ENCODE measurements at regions not wholly inside any gene's neighbourhood (a gene's known extent, or its start where the extent isn't known, plus 50 kb on each side); places are given as distances from the start of the nearest gene placed in this dataset.

- no peak overlapping the region for H3K27ac ChIP-seq (ENCODE audit: low read length)
- peaks cover 2% of the 10 kb centered on the region for H3K9me3 ChIP-seq (replicated peaks; ENCODE audit: control insufficient read depth, low read depth, low read length)
- H3K4me3 ChIP-seq (ENCODE audit: low read length): no peak overlapping the region
- no peak for DNase-seq
- peaks cover 6% of the 10 kb centered on the region for H3K27me3 ChIP-seq (ENCODE audit: control insufficient read depth, insufficient read depth, low read length)
- 69% methylated on average over 22 of the region's 32 CpGs for WGBS (ENCODE audit: insufficient coverage)
- no peaks in the 10 kb centered on the region for H3K36me3 ChIP-seq (ENCODE audit: control insufficient read depth, insufficient read depth, low read length)
- H3K4me1 ChIP-seq (ENCODE audit: control insufficient read depth, insufficient read depth, low read length): no peaks in the 10 kb centered on the region
Measured at GRCh38 chr14:104510794-104511611, 68.6 kb upstream of the C14orf180 start.

- peaks cover 6% of the 10 kb centered on the region for H3K27me3 ChIP-seq (ENCODE audit: control insufficient read depth, insufficient read depth, low read length)
- peaks cover 9% of the 10 kb centered on the region for H3K9me3 ChIP-seq (replicated peaks; ENCODE audit: control insufficient read depth, low read depth, low read length)
- H3K36me3 ChIP-seq (ENCODE audit: control insufficient read depth, insufficient read depth, low read length): no peaks in the 10 kb centered on the region
- WGBS (ENCODE audit: insufficient coverage): 84% methylated on average over 8 of the region's 10 CpGs
- H3K27ac ChIP-seq (ENCODE audit: low read length): no peak overlapping the region
- H3K4me3 ChIP-seq (ENCODE audit: low read length): no peak overlapping the region
- DNase-seq: no peak
- no peaks in the 10 kb centered on the region for H3K4me1 ChIP-seq (ENCODE audit: control insufficient read depth, insufficient read depth, low read length)
Measured at GRCh38 chr14:104512061-104512460, 67.5 kb upstream of the C14orf180 start.

DNA sequence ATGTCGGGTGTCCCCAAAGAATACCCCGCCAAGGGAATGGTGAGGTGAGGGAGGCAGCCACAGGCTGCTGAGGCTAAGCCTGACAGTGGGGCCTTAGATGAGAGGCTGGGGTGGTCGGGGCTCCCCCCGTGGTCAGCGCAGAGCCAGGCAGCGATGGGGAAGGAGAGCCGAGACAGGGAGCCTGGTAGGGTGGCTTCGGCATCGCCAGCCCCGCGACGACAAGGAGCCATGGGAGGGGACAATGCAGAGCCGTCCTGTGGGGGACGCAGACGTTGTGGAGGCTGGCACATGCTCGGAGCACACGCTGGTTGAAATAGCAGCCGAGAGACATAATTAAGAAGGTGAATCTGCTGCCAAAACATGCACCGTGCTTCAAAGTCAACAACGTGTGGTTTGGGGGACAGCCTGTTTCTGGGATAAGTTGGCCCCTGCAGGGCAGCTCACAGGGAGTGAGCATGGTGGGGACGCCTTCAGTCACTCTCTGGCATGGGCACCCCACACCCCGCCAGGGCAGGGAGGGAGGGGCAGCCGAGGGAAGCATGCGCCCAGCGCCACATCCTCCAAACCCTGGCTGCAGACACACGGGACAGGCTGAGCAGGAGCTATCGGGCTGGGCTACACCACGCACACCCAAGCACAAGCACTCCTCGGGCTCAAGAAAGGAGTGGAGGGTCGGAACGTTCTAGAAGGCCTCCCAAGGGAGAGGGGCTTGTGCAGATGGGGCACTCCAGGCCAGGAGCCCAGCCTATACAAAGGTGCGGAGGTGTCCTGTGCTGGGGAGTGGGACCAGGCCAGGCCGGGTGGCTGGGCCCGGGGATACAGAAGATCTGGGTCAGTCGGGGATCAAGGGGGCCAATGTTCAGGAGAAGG is 66.6 kb upstream of the C14orf180 start:
- Histone ChIP-seq H3K4me3 (ENCODE audit: low read length) (no peak overlapping the region), H3K36me3 (ENCODE audit: control insufficient read depth, insufficient read depth, low read length) (no peaks in the 10 kb centered on the region), H3K27ac (ENCODE audit: low read length) (no peak overlapping the region), H3K4me1 (ENCODE audit: control insufficient read depth, insufficient read depth, low read length) (no peaks in the 10 kb centered on the region), H3K27me3 (ENCODE audit: control insufficient read depth, insufficient read depth, low read length) (peaks cover 6% of the 10 kb centered on the region), H3K9me3 (replicated peaks; ENCODE audit: control insufficient read depth, low read depth, low read length) (peaks cover 15% of the 10 kb centered on the region)
- DNase-seq: no peak
- WGBS (ENCODE audit: insufficient coverage): 67% methylated on average over 34 of the region's 35 CpGs

GRCh38 chr14:104513641-104514046 is 65.9 kb upstream of the C14orf180 start:
- Histone ChIP-seq H3K4me3 (ENCODE audit: low read length) (no peak overlapping the region), H3K36me3 (ENCODE audit: control insufficient read depth, insufficient read depth, low read length) (no peaks in the 10 kb centered on the region), H3K9me3 (replicated peaks; ENCODE audit: control insufficient read depth, low read depth, low read length) (peaks cover 14% of the 10 kb centered on the region), H3K4me1 (ENCODE audit: control insufficient read depth, insufficient read depth, low read length) (no peaks in the 10 kb centered on the region), H3K27me3 (ENCODE audit: control insufficient read depth, insufficient read depth, low read length) (peaks cover 6% of the 10 kb centered on the region), H3K27ac (ENCODE audit: low read length) (no peak overlapping the region)
- DNase-seq: no peak
- WGBS (ENCODE audit: insufficient coverage): 88% methylated on average over 6 of the region's 6 CpGs

GRCh38 chr14:104514156-104514848 is 65.3 kb upstream of the C14orf180 start:
- no peak overlapping the region for H3K27ac ChIP-seq (ENCODE audit: low read length)
- H3K4me1 ChIP-seq (ENCODE audit: control insufficient read depth, insufficient read depth, low read length): no peaks in the 10 kb centered on the region
- no peaks in the 10 kb centered on the region for H3K36me3 ChIP-seq (ENCODE audit: control insufficient read depth, insufficient read depth, low read length)
- peaks cover 8% of the 10 kb centered on the region for H3K27me3 ChIP-seq (ENCODE audit: control insufficient read depth, insufficient read depth, low read length)
- no peak for DNase-seq
- 78% methylated on average over 11 of the region's 16 CpGs for WGBS (ENCODE audit: insufficient coverage)
- peaks cover 14% of the 10 kb centered on the region for H3K9me3 ChIP-seq (replicated peaks; ENCODE audit: control insufficient read depth, low read depth, low read length)
- no peak overlapping the region for H3K4me3 ChIP-seq (ENCODE audit: low read length)

- 80% methylated on average over 16 of the region's 17 CpGs for WGBS (ENCODE audit: insufficient coverage)
- Histone ChIP-seq H3K27ac (ENCODE audit: low read length) (no peak overlapping the region), H3K4me3 (ENCODE audit: low read length) (no peak overlapping the region), H3K27me3 (ENCODE audit: control insufficient read depth, insufficient read depth, low read length) (peaks cover 8% of the 10 kb centered on the region), H3K36me3 (ENCODE audit: control insufficient read depth, insufficient read depth, low read length) (no peaks in the 10 kb centered on the region), H3K4me1 (ENCODE audit: control insufficient read depth, insufficient read depth, low read length) (no peaks in the 10 kb centered on the region), H3K9me3 (replicated peaks; ENCODE audit: control insufficient read depth, low read depth, low read length) (peaks cover 14% of the 10 kb centered on the region)
- no peak for DNase-seq
Measured at GRCh38 chr14:104515059-104515810, 64.3 kb upstream of the C14orf180 start.

DNA sequence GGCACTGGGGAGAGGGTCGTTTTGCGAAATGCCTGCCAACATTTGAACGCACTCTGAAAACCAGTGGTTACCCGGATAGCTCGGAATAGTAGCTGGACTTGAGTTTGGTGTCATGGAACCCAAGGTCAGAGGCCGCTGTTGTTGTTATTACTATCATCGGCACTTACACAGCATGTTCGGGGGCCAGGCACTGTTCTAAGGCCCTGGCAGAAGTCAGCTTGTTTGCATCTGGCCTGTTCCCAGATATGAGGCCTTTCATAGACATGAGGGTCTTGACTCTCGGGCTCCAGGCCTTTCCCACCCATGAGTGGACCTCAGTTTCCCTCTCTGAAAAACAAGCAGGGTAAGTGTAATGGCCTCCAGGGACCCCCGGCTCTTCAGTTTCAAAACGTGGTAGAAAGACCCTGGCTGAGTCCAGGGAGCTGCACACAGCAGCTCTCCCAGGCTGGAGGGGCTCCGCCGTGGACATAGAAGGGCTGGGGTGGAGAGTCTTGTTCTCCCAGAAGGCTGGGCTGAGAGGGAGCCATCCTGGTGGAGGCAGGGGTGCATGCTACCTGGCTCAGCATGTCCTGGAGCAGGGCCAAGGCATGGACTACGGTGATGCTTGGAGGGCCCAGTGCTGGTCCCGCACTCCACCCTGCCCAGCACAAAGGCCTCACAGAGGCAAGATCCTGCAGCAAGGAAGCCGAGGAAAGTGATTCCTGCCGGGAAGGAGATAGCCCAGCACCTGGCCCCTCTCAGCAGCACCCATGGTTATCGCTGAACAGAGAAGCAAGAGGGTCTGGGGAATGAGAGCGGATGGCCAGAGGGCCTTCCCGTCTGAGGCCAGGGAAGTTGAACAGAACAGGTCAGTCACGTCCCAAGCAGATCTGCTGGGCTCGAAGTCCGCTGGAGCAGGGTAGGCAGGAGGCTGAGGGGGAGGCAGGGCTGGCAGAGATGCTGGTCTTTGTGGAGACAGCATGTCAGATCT is 63.5 kb upstream of the C14orf180 start:
- WGBS (ENCODE audit: insufficient coverage): 89% methylated on average over 21 of the region's 23 CpGs
- Histone ChIP-seq H3K4me1 (ENCODE audit: control insufficient read depth, insufficient read depth, low read length) (no peaks in the 10 kb centered on the region), H3K36me3 (ENCODE audit: control insufficient read depth, insufficient read depth, low read length) (no peaks in the 10 kb centered on the region), H3K27ac (ENCODE audit: low read length) (no peak overlapping the region), H3K4me3 (ENCODE audit: low read length) (no peak overlapping the region), H3K27me3 (ENCODE audit: control insufficient read depth, insufficient read depth, low read length) (peaks cover 11% of the 10 kb centered on the region), H3K9me3 (replicated peaks; ENCODE audit: control insufficient read depth, low read depth, low read length) (peaks cover 14% of the 10 kb centered on the region)
- no peak for DNase-seq

DNA sequence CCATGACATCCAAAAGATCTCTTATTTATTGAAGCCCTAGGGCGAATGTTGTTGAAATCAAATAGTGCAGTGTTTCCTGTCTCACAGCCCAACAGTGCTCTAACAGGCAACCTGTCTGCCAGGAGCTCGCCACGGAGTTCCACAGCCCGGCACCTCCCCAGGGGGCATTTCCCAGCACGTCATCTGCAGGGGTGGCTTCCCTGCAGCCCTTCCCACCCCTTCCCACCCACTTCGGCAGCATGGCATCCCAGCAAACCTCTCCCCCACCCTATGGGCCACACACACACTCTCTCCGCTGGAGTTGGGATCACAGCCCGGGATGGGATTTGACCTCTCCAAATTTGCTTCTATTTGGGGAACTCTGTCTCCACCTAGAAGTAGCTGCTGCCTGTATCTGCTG is 62.7 kb upstream of the C14orf180 start:
- peaks cover 9% of the 10 kb centered on the region for H3K27me3 ChIP-seq (ENCODE audit: control insufficient read depth, insufficient read depth, low read length)
- DNase-seq: no peak
- H3K4me1 ChIP-seq (ENCODE audit: control insufficient read depth, insufficient read depth, low read length): no peaks in the 10 kb centered on the region
- H3K9me3 ChIP-seq (replicated peaks; ENCODE audit: control insufficient read depth, low read depth, low read length): peaks cover 14% of the 10 kb centered on the region
- H3K4me3 ChIP-seq (ENCODE audit: low read length): no peak overlapping the region
- H3K36me3 ChIP-seq (ENCODE audit: control insufficient read depth, insufficient read depth, low read length): no peaks in the 10 kb centered on the region
- 35% methylated on average over 7 of the region's 8 CpGs for WGBS (ENCODE audit: insufficient coverage)
- no peak overlapping the region for H3K27ac ChIP-seq (ENCODE audit: low read length)

DNA sequence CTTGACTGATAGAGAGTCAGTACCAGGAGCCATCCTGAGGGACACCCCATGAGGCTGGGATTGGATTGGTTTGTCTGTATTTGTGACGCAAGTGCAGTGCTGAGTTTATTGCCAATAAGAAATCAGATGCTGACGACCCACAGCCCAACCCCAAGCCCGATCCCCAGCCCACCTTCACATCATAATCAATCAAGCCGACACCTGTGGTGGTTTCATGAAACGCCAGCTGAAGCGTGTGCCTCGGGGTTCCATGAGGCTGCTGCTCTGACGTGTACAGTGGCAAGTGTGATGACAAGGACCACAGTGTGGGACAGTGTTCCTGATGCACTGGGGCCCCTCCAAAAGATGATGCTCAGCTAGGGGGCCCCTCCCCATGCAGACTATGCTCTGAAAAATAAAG is 62.1 kb upstream of the C14orf180 start:
- WGBS (ENCODE audit: insufficient coverage): 65% methylated on average over 7 of the region's 8 CpGs

More for the DNA sequence above, 62.1 kb upstream of the C14orf180 start:
- DNase-seq: no peak
- H3K27ac ChIP-seq (ENCODE audit: low read length): no peak overlapping the region
- no peaks in the 10 kb centered on the region for H3K36me3 ChIP-seq (ENCODE audit: control insufficient read depth, insufficient read depth, low read length)
- H3K27me3 ChIP-seq (ENCODE audit: control insufficient read depth, insufficient read depth, low read length): peaks cover 9% of the 10 kb centered on the region
- H3K9me3 ChIP-seq (replicated peaks; ENCODE audit: control insufficient read depth, low read depth, low read length): peaks cover 14% of the 10 kb centered on the region
- H3K4me3 ChIP-seq (ENCODE audit: low read length): no peak overlapping the region
- no peaks in the 10 kb centered on the region for H3K4me1 ChIP-seq (ENCODE audit: control insufficient read depth, insufficient read depth, low read length)

Data from muscle of leg (tissue), 3 donors.